Activated T-cell treated with anti-CD3 and anti-CD28 coated beads, Interleukin-2, amount 50 U/mL, for 48 hours (primary cell): ENCODE measurements at regions not wholly inside any gene's neighbourhood (a gene's known extent, or its start where the extent isn't known, plus 50 kb on each side); places are given as distances from the start of the nearest gene placed in this dataset.
"Not testable (repeated sequence)": the region's sequence is repeated elsewhere in the genome, so short reads cannot be mapped to it uniquely, and the experiment has no call there.

Experiments used
- DNase-seq, 2 experiments: peaks; one replicate each; pipeline ENCODE4 v3.0.0-alpha.2; 2020

DNA sequence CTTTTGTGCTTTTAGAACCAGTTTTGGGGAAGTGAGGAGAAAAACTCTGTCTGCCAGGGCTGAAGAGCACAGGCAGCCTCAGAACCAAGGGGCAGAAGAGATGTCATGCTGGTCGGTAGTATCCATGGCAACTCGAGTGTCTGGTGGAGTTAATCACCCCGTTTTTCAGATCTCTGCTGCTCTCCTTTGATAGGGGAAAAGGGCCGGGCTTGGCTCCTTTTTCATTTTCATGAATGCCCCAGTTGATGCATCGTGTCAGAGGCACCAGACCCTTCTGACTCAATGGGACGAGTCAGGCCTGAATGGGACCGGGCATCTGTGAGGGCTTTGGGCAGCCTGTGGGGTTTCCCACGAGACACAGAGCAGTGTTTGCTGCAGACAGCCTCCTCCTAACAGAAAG, 304.6 kb downstream of the ABCC12 start:
- DNase-seq = no peak

GRCh38 chr16:47849736-47850135, 306.1 kb downstream of the ABCC12 start:
- DNase-seq = no peak

- DNase-seq = no peak
Measured at GRCh38 chr16:47848421-47849109, 307.2 kb downstream of the ABCC12 start.

- DNase-seq = no peak
Measured at GRCh38 chr16:47847220-47847970, 308.4 kb downstream of the ABCC12 start.

GRCh38 chr16:47834485-47835024, 321.2 kb downstream of the ABCC12 start:
- DNase-seq = no peak

DNA sequence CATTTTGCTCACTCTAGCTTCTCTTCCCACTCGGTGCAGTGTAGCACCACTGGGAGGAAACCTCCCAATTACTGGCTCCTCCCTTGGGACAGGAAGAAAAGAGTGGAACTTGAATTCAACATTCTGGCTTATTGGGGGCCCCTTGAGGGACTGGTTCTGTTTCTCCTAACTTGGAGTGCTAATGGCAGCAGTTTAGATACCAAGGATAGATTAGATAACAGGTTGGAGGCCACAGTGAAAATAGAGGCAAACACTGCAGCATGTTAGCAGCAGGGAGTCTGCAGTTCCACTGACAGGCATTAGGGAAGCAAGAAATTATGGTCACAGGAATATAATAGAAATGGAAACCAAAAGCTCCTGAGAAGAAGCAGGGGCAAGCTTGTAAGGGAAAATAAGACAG, 322.0 kb downstream of the ABCC12 start:
- no peak for DNase-seq

- no peak for DNase-seq
Measured at GRCh38 chr16:47829850-47830600, 325.8 kb downstream of the ABCC12 start.

DNA sequence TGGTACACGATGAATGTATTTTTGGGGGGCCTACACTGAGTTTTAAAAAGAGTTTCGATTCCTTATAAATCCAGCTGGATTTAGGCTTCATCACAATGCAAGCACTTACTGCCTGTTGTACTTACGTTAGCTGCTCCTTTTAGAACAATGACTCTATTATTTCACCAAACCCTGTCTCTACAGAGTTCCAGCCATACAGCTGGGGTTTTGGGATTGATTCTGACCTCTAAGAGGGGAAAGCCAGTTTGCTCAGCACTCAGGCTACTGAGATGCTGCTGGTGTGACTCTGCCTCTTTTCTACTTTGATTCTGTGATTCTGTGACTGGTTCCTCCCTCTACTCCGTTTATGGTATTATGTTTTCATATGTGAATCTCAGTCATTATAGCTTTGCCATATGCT, 329.7 kb downstream of the ABCC12 start:
- no peak for DNase-seq

GRCh38 chr16:47817048-47817447, 338.7 kb downstream of the ABCC12 start:
- DNase-seq = no peak

DNA sequence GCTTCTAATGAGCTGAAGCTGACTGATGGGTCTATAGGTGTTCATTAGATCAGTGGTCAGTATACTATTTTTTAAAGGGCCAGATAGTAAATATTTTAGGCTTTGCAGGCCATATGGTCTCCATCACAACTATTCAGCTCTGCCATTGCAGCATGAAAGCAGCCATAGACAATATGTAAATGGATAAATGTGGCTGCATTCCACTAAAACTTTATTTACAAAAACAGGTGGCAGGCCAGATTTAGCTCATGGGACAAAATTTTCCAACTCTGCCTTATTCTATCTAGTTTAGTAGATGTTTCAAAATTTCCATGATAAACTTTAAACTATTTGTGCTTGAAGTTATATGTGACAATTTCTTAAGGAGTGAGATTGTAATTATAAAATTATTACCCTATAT, 339.3 kb downstream of the ABCC12 start:
- DNase-seq = no peak

GRCh38 chr16:47815655-47816054, 340.1 kb downstream of the ABCC12 start:
- DNase-seq = no peak

- DNase-seq = not testable (repeated sequence)
Measured at GRCh38 chr16:47811758-47812157, 344.0 kb downstream of the ABCC12 start.

GRCh38 chr16:47806309-47806847, 345.2 kb downstream of the PHKB start:
- DNase-seq = no peak

- DNase-seq = no peak
Measured at GRCh38 chr16:47787696-47788095, 326.6 kb downstream of the PHKB start.

GRCh38 chr16:47781673-47782072, 320.5 kb downstream of the PHKB start:
- DNase-seq = no peak

GRCh38 chr16:47780213-47780875, 319.2 kb downstream of the PHKB start:
- no peak for DNase-seq

- peak; percentile 27 to 48 for DNase-seq
Measured at GRCh38 chr16:47779201-47780016, 318.3 kb downstream of the PHKB start.

DNA sequence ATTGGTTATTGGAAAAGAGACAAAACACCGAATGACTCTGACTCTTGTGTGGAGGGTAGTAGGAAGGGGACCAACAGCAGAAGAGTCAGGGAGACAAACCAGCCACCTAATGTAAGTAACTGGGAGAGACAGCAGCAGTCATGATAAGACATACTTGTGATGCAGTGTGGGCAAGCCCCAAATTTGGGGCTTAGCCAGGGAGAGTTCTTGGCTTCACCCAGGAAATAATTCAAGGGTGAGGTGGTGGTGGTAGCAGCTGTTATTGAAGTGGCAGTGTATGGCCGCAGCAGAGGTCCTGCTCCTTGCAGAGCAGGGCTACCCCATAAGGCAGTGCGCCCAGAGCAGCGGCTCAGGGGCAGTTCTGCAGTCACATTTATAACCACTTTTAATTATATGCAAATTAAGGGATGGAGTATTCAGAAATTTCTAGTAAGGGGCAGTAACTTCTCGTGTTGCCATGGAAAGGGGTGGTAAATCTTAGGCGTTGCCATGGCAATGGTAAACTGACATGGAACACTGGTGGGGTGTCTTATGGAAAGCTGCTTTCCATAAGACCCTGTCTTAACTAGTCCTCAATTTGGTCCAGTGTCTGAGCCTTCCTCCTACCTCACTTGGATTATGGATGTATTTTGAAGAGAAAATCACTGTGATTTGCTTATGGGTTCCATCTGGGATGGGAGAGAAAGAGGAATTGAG, 317.1 kb downstream of the PHKB start:
- no peak for DNase-seq

DNA sequence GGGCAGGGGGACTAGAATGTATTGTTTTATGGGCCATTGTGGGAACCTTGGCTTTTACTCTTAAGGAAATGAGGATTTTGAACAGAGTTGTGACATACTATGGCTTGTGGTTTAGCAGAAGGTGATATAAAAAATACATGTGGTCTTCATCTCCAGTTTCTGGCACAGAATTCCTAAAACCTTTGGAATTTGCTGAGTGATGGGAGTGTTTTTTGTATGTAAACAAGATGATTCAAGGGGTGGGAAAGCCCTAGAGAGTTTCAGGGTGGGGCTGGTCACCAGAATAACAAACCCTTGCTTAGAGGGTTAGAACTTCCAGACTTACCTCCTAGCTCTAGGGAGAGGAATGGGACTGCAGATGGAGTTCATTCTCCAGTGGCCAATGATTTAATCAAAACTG, 316.1 kb downstream of the PHKB start:
- no peak for DNase-seq

GRCh38 chr16:47774661-47775060, 313.5 kb downstream of the PHKB start:
- DNase-seq = no peak

DNA sequence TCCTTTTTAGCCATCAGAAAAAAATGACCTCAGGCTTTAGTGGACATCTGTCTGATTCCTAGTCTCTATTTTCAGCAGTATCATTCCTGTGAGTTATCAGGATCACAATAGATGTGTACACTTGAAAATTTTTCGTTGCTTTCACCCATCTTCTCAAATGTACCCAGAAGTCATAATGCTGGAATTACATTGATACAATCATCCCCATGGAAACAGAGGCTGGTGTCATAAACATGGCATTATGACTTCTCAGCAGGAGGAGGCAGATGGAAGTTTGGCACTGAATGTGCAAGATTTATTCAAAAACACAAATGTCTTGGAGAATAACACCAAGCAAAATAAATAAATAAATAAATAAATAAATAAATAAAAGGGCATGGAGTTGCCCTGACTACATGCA, 292.5 kb downstream of the PHKB start:
- DNase-seq = no peak
